GM04503 (cell line): ENCODE measurements at regions not wholly inside any gene's neighbourhood (a gene's known extent, or its start where the extent isn't known, plus 50 kb on each side); places are given as distances from the start of the nearest gene placed in this dataset.

ENCODE experiments used
- DNase-seq: peaks from one replicate; pipeline ENCODE4 v3.0.0-alpha.2; 2012; ENCODE audit warnings: low read depth

DNA sequence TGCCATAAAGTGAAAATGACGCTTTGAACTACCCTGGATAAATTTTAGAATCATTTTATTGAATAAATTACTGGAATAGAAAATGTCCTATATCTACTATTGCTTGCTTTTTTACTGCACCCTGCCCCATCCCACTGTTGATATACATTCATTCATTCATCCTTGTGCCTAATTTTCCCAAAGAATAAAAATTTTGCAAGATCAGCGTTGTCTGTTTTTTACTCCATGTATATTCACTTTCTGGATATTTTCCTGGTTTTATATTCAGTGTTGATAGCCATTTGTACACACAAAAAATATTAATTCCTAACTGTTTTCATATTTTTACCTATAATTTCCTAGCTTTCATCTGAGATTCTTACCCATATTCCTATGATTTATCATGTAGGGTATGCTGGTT is 262.9 kb upstream of the MAGI2 start:
- no peak for DNase-seq

DNA sequence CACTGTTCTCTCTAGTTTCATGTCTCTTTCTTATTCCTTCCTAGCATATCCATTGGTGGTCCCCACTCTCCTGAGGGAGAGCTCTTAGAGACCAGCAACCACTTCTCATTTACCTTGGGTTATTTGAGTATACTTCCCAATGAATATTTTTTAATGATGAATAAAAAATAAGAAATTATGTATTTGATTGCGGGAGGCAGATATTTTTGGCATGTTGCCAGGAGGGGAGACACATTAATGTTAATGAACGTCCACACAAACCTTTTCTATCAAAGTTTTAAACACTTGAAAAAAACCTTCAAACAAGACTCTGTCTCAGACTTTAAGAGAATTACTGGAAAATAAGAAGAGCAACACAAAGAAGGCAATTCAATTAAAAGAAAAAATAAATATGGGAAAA is 260.6 kb upstream of the MAGI2 start:
- DNase-seq, result no peak

DNA sequence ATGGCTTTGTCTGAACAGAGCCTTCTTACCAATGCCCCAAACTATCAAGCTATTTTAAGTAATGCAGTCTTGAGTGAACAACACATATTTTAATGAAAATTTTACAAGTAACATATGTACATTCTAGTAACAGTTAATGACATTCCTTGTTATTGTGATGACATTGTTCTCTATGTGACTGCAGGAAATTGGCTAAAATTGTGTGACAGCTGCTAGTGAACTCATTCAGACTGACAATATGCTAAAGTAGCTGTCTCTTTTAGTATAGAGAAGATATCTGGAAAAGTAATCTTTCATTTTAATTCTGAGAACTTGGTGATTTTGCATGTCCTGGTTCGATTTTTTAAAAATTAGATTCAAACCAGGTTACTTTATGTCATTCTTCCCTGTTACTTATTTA is 259.8 kb upstream of the MAGI2 start:
- no peak for DNase-seq

DNA sequence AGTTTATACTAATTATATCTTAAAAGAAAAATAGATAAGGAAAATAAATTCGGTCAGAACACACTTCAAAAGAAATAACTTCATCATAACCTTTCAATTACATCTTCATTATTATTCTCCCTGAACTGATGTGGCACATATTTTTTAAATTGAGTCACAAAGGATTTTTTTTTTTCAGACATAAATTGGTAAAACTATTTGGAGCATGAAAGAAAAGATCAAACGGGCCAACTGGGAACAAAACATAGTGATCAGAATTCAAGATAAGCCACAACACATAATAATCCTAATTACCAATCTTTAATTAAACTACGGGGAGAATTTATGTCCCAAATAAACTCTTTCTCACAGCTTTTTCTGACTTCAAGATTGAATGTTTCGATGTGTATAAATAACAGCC is 258.2 kb upstream of the MAGI2 start:
- DNase-seq, result no peak

DNA sequence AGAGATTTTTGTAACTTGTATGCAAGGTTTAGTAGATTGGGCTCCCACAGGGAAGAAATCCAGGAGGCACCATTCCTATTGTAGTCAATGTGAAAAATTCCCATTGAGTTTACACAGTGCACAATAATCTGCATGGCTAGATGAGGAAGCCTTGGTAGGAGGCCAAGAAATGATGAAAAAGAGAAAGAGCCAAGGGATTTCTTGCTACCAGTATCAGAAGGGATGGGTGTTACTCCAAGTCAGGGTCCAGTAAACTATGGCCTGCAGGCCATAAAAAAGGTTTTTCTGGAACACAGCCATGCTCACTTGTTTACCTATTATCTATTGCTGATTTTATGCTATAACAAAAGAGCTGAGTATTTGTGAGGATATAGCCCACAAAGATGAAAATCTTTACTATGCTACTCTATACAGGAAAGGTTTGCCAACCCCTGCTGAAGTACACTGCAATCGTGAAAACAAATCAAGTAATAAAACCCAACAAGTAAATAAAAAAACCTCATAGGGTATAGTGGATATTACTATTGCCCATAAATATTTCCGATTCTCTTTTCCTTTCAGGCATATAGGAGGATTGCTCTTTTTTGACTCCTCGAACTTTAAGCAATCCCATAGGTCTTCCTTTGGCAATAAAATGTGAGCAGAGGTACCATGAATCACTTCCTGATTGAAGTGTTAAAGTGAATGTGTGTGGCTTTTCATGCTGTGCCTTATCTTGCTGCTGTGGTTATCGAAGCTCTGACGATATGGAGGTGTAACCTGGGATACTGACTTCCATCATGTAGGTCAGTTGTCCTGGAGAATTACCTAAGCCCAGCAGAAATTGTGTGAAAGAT is 256.3 kb upstream of the MAGI2 start:
- no peak for DNase-seq

DNA sequence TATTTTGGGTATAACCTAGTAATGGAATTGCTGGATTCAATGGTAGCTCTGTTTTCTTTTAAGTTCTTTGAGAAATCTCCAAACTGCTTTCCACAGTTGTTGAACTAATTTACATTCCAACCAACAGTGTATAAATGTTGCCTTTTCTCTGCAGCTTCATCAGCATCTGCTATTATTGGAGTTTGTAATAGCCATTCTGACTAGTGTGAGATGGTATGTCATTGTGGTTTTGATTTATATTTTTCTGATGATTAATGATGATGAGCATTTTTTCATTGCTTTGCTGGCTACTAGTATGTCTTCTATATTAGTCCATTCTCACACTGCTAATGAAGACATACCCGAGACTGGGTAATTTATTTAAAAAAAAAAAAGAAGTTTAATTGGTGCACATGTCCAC is 248.6 kb upstream of the MAGI2 start:
- peak; percentile 2 for DNase-seq

DNA sequence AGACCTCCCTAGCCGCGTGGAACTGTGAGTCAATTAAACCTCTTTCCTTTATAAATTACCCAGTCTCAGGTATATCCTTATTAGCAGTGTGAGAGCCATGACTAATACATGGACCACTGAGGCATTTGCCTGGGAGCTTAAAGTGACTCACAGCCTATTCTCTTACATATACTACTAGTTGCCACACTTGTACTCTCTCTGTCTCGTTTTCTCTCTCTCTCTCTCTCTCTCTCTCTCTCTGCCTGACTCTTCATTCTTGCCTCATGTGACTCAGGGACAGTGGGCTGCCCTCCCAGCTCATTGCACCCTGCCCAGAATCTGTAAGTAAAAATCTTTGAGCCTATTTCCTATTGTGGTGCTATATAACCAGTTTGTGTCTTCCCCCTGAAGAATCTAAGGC is 238.5 kb upstream of the MAGI2 start:
- DNase-seq, result no peak

DNA sequence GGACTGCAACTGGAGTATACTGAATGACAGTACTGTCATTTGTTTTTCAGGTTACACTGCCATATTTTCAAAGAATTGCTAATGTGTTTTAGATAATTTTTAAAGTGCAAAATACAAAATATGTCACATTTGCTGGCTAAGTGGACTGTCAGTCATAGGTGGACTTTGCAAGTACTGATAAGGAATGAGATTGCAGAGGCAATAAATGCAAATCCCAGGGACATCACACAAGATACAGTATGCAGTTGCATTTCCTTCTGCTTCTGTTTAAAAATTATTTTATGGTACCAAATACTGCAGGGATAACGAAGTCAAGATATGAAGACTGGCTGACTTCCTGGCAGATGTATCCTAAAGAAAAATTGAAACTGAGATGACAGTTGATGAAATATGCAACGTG is 237.6 kb upstream of the MAGI2 start:
- DNase-seq, result no peak

DNA sequence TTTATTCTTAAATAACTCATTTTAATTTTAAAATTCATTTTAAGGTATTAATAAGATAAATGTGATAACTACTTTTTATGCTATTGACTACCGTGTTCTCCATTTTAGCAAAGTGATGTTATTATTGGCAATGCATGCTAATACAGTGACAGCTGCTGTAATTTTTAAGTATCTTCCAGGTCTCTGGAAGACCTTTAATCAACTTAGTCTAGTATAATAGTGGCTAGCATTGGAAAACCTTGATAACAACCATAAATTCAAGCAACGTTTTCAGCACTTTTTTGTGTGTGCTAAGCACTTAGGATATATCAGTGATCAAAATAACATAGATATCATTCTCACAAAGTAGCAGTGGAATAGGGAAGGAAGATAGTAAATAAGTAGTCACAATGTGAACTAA is 230.9 kb upstream of the MAGI2 start:
- no peak for DNase-seq

DNA sequence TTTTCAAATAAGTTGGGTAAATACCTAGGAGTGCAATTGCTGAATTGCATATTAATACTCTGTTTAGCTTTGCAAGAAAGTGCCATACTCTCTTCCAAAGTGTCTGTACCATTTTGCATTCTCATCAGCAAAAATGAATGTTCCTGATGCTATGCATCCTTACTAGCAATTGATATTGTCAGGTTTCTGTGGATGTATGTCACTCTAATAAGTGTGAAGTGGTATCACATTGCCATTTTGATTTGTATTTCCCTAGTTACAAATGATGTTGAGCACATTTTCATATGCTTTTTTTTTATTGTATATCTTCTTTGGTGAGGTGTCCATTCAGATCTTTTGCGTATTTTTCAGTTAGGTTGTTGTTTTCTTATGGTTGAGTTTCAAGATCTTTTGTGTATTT is 230.4 kb upstream of the MAGI2 start:
- no peak for DNase-seq

DNA sequence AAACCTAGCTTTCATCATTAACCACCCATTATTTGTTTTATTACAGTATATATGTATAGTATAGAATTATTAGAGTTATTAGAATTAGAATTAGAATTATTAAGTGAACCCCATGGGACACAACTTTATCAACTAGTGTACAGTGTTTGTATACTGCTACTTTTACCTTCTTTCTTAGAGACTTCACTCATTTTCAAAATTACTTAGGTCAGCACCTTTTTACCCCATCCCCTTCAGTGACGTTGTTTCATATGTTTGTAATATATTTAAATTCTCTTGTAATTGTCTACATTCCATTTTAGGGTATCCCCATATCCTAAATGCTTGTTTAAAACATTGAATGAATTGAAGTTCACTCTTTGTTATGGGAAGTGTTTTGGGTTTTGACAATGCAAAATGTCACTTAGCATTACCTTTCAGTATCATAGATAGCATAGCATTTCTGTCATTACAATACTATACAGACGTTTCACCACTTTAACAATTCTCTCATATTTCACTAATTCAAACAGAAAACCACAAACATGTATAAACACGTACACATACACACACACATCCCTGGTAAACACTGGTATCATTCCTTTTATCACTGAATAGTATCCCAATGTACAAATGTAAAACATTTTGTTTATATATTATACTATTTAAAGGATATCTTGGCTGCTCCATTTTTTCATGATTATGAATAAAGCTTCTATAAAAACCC is 229.9 kb upstream of the MAGI2 start:
- DNase-seq, result no peak

DNA sequence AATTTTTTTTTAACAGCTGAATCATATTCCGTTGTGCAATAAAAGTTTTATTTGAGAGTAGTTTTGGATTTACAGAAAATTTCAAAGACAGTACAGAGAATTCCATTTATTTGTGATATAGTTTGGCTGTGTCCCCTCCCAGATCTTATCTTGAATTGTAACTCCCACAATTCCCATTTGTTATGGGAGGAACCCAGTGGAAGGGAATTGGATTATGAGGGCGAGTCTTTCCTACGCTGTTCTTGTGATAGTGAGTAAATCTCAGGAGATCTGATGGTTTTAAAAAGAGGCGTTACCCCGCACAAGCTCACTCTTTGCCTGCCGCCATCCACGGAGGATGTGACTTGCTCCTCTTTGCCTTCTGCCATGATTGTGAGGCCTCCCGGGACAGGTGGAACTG is 228.0 kb upstream of the MAGI2 start:
- no peak for DNase-seq

DNA sequence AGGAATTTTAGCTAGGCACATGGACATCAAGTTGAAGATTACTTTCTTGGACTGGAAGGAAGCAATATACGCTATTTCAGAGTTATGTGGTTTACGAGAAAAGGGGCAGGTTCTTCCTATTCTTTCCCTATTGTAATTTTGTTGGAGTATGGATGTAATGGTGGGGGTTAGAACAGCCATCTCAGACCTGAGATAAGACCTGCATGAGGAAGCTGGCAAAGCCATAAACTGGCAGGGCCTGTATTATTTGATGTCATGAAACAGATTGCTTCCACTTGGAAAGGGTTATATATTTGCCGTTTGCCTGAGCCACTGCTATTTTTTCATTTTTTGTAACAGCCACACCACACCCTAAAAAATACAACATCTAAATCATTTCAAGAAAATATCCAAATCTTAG is 220.5 kb upstream of the MAGI2 start:
- DNase-seq, result no peak

DNA sequence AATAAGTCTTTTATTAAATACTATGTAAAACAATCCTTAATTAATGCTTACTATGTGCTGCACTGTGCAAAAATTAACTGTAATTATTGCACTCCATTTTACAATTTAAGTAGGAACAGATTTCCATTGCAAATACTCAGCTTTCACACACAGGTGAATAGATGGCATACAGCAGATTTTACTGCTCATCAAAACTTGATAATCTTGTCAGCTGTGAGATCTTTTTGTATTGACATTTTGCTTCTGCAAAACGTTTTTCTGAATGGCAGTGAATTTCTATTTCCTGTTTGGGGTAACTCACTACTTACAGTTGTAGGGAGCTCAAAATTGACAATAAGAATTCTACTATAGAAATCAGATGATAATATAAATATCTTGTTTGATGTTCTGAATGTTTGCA is 220.0 kb upstream of the MAGI2 start:
- no peak for DNase-seq

DNA sequence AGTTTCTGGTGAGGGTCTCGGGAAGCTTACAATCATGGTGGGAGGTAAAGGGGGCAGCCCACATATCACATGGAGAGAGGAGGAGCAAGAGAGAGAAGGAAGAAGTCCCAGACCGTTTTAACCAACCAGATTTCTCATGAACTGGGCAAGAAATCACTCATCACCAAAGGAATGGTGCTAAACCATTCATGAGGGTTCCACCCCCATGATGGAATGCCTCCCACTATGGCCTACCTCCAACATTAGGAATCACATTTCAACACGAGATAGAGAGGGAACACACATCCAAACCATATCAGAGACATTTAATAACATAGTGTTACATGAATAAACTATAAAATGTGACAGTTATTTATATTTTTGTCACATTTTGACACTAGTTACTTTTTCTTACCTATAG is 214.8 kb upstream of the MAGI2 start:
- no peak for DNase-seq

DNA sequence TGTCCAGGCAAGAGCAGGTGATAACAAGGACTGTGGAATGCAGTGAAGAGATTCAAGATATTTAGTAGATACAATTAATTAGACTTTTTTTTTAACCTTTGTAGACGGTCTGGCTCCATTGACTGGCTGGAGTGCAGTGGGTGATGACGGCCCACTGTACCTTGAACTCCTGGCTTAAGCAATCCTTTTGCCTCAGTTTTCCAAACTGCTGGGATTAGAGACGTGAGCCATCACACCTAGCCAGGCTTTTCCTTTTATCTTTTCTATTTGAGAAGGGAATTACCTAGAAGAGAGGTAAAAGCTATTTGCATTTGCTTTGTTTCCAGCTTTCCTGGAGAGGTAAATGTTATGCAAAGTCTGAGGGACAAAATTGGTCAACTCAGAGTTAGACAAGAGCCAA is 213.0 kb upstream of the MAGI2 start:
- no peak for DNase-seq

DNA sequence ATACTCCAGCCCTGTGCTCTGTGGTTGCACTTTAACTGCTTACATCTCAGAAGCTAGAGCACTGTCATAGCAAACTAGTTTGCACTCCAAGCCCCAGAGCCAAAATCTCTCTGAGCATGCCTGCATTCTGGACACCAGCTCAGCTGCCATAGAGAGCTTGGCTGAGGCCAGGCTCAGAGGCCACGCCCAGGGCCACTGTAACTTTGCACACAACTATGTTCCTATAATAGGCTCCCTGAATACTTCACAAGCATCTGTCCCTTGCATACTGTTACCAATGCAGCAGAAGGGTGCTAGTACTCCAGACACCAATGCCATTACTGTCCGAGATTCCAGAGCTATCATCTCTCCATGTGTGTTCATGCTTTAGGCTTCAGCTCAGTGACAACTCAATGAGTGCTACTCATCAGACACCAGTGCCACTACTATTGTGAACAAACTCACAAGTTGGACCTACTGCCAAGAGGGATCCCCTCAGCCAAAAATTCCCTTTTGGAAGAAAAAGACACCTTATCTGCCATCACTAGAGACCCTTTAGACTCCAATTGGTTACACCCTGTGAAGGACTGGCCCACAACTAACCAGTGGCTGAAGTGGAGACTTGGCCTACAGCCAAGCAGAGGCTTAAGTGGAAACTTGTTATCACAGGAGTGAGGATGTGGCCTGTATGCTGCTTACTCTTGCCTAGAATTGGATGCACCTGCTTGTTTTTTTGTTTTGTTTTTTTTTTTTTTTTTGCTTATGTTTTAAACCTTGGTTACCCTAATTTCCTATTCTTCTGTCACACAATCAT is 211.6 kb upstream of the MAGI2 start:
- DNase-seq, result no peak

DNA sequence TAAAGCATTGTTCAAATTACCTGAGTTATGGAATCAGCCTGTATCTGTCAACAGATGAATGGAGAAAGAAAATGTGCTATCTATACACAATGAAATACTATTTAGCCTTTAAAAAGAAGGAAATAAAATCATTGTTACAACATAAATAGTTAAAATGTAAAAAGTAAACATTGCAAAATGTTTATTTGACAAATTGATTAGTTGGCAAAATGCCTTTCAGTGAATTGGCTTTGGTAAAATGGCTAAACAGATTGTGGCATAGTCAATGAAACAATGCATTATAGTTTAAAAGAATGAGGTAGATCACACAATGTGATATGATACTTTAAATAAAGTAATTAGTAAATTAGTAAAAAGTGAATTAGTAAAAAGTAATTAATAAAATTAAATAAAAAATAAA is 204.8 kb upstream of the MAGI2 start:
- no peak for DNase-seq

DNA sequence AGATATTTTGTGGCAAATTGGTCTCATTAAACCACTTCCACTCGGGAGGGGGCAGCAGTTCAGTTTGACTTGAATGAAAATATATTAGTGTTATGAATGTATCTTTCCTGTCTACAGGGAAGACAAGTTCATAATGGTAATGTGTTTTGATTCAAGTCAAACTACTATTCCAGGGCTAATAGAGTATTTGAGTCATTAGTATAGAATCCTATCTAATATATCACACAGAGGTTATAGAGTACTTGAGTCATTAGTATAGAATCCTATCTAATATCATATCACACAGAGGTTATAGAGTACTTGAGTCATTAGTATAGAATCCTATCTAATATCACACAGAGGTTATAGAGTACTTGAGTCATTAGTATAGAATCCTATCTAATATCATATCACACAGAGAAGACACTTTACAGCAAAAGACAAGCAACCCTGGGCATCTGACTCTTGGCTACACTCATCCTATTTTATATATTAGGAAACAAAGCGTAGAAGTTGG is 199.7 kb upstream of the MAGI2 start:
- no peak for DNase-seq

DNA sequence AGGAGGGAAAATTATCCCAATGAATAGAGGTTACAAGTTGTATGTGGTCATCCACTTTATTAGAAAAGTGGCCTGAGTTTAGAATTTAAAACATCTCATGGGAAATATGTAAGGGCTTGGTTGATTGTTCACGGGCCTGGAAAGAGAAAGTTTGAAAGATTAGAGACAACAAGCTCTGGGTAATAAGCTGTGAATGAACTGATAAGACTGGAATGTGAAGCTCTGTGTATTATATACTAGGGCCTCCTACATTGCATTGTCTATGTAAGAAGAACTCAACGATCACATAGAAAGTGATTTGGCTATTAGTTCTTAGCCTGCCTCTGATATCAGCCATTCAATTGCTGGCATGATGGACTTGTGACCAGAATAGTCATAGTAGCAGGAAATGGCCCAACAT is 199.2 kb upstream of the MAGI2 start:
- no peak for DNase-seq

DNA sequence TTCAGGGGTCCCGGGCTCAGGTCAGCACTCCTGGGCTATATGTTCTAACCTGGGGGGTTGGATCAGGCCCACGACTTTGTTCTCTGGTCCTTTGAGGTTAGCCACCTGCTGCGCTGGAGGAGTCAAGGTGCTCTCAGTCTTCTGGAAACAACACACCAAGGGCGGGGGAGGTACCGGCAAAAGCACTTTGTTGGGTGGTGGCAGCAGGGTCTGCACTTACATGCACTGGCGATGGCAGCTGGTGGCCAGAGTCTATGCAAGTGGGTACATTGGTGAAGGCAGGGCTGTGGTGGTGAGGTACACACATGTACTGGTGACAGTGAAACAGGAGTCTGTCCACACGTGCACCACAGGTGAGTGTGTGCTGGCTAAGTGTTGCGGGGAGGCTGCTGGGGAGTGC is 194.2 kb upstream of the MAGI2 start:
- DNase-seq, result no peak

DNA sequence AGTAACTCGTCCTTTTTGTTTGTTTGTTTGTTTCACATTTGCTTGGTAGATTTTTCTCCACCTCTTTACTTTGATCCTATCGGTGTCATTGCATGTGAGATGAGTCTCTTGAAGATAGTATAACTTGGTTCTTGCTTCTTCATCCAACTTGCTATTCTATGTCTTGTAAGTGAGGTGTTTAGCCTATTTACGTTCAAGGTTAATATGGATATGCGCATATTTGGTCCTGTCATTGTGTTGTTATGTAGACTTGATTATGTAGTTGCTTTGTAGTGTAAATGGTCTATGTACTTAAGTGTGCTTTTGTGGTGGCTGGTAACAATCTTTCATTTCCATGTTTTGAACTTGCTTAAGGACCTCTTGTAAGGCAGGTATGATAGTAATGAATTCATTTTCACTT is 192.8 kb upstream of the MAGI2 start:
- DNase-seq, result no peak

DNA sequence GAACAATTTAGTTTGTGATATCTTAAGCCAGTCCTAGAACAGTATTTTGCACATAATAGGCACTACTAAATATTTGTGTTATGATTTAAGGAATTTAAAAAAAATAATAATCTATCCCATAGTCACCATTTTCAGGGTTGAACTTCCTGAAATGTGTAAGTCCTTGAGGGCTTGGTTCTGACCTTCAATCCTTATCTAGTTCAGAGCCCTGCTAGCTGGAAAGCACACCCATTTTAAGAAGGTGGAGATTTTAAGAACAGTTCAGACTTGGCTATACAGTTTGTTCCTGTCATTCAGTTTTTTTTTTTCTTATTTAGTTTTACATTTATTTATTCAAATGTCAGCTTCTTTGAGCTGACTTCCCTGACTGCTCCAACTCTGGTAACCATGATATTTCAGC is 183.4 kb upstream of the MAGI2 start:
- DNase-seq, result no peak
